ENCODE measurements at regions not wholly inside any gene's neighbourhood (a gene's known extent, or its start where the extent isn't known, plus 50 kb on each side); places are given as distances from the start of the nearest gene placed in this dataset.
"Not testable (repeated sequence)": the region's sequence is repeated elsewhere in the genome, so short reads cannot be mapped to it uniquely, and the experiment has no call there.

- no peak for DNase-seq
Observed at GRCh38 chr11:130551388-130551787, 102.9 kb downstream of the ADAMTS15 start.

DNA sequence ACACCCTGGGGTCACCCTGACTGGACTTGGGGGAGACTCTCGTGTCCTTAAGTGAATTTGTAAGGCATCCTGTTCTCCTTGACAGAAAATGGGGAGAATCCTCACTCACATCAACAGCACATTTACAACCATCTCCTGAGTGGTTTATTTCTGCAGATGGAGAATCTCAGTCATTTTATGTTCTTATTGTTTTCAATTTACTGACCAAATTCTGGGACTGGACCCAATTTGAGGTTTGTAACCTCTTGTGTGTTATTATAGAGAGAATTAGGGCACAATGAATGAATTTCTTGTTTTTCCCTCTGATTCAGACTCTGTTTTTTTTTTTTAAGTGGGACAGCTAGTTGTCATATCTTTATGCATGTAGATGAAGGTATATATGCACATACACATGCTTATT lies 104.9 kb downstream of the ADAMTS15 start:
- DNase-seq: no peak

GRCh38 chr11:130554241-130555055 lies 106.0 kb downstream of the ADAMTS15 start:
- no peak for DNase-seq

DNA sequence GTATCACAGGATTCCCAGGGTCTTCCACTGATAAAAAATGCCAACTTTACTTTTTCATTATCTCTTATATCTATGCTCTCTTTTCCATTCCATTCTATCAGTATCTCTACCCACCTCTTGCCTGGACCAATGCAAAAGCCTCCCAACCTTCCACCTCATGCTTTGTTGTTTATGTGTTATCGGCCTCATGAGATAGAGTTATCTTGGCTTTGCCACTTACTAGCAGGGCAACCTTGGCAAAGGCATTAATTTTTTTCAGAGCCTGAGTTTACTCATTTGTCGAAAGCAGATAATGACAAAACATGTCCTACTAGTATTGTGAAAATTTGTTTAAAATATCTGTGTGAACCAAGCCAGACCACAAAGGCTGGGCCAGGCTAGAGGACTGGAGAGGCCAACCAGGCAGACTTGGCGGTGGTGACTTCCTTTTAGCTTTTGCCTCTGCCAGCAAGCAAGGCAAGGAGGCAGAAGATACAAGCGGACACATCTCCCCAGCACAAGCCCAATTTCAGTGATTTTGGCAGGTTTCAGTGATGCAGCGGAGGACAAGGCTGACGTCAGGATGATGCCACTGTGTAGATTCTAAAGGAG lies 106.9 kb downstream of the ADAMTS15 start:
- no peak for DNase-seq

GRCh38 chr11:130560000-130560780 lies 111.7 kb downstream of the ADAMTS15 start:
- DNase-seq: no peak

DNA sequence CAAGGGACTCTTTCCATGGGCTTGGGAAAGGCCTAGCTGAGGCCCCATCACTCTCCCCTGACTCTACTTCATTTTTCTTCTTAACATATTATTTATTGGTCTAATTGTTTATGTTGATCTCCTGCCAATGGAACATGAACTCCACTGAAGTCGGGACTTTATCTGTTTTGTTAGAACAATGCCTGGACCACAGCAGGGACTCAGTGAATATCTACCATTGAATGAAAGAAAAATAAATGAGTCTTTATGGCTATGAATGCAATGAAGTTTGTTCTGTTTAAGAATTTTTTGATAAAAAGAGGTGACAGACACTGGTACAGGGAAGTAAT lies 112.3 kb downstream of the ADAMTS15 start:
- no peak for DNase-seq

DNA sequence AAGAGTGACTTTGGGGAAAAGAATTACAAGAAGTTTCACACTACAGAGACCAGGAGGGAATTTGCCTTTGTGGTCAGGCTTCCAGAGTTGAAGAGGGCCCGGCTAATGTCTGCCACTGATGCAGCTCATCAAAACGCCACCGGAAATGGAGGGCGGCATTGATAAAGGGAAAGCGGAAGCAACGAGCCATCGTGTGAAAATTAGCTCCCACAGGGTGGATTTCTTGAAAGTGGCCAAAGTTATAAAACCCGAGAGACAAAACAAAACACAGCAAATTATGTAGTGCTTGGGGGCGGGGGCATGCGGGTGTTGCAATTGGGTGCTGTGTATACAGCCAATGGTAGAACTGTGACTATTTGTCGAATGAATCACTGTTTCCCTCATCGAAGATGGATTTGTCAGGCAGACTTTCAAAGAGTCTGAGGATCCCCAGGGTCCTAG lies 113.0 kb downstream of the ADAMTS15 start:
- no peak for DNase-seq

- no peak for DNase-seq
Observed at GRCh38 chr11:130562549-130562948, 114.1 kb downstream of the ADAMTS15 start.

DNA sequence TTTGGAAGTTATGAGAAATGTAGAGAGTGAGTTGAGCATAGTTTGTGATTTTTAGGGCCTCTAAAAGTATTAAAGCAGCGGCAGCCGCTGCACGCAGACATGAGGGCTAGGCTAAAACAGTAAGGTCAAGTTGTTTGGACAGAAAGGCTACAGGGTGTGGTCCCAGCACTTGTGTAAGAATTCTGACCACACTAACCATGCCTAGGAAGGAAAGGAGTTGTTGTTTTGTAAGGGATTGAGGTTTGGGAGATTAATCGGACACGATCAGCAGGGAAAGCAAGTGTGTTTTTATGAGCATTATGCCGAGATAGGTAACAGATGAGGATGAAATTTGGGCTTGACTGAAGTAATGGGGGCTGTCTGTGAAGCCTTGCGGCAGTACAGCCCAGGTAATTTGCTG lies 117.9 kb downstream of the ADAMTS15 start:
- not testable (repeated sequence) for DNase-seq

- DNase-seq: no peak
Observed at GRCh38 chr11:130571519-130571918, 123.1 kb downstream of the ADAMTS15 start.

DNA sequence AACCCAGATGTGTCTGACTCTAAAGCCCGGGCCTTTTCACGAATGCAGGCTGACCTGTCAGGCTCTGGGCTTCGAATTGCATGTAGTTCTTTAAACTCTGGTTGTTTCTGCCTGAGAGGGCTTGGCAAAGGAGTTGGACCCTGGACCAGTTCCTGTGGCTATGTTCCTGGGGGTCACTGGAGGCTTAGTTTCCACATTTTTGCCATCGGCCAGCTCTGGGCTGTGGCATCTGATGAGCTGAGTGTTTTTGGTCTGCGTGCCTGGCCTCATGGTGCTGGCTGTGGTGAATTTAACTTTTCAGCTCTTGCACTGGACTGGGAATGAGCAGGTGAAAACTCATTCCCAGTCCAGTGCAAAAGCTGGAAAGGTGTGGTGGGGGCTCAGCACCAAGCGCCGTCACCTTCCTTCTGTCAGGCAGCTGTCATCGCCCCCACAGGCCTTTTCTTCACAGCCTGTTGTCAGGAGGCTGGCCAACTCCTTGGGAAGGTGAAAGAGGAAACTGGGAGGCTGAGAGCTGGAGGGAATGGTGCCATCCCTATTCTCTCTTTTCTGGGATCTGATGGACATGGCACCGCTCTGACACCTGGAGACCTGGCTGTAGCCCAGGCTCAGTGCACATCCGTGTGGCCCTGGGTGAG lies 123.6 kb downstream of the ADAMTS15 start:
- DNase-seq: no peak

DNA sequence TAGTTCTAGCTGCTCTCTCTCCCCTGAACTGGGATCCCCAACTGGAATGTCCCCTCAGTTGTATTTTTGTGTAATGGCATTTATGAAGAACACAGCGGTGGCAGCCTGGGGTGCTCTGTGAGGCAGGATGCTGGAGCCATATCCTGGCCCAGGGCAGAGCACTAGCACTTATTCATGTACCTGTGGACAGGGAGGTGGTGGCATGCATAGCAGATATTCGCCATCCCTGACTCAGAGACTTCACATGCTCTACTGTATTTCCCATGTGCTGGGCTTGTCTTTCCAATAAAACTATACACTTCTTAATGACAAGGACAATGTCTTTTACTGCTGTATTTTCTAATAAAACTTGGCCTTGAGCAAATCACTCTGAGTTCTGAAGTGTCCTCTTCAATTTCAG lies 125.3 kb downstream of the ADAMTS15 start:
- no peak for DNase-seq

DNA sequence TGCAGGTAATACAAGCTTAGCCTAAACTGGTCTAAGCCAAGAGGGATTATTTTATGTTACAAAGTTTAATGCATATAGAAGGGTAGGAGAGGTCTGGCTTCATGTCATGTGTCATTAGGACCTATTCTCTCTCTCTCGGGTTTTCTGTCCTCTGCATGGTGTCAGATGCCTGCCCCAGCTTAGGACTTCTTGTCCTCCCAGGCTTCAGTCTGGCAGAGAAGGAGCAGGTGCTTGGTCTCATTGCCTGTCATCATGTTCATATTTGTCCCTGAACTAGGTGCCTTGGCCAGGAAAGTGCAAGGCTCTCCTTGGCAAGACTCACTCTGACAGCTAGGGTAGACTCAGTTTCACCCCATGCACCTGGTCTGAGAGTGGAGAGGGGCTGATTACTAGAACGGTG lies 126.3 kb downstream of the ADAMTS15 start:
- DNase-seq: no peak

DNA sequence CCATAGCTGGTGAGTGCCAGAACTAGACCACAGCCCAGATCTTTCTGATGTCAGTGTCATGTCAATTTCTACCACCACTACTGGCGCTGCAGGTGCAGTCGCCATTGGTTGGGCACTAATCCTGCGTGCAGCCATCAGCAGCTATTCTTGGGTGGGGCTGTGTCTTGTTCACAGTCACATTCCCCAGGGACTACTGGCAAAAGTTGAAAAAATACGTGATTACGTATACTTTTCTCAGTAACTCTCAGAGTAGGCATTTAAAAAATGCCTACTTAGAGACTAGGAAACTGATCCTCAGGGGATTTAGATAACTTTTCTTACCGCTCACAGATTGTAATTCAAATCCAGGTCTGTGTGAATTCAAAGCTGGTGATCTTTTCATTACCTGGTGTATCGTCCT lies 127.7 kb downstream of the ADAMTS15 start:
- no peak for DNase-seq

DNA sequence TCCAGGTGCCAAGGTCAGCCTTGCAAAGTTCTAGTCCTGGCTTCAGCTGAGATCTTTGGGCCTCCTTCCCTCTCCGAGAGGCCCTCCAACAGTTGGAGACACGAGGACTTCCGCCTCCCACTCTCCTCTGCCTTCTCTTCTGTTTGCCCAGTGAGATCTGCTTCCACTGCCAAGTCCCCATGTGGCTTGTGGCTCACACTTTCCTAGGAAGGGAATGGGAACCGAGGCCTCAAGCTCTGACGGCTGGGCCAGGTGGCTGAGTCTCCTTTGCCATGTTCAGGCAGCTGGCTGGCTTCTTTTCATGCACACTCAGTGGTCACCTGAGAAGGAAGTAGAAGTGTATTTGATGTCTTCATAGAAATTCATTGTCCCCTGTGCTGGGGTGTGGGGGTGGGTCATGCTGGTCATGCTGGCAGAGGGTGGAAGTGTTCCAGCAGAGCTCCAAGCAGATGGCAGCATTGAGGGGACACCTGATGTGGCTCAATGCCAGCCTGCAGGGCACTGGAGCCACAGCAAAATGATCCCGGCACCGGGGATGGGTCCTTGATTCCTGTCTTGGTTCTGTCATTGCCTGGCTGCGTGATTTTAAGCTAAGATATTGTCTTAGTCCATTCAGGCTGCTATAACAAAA lies 130.4 kb downstream of the ADAMTS15 start:
- DNase-seq: no peak

GRCh38 chr11:130580372-130580771 lies 131.9 kb downstream of the ADAMTS15 start:
- DNase-seq: no peak

GRCh38 chr11:130580891-130581492 lies 132.5 kb downstream of the ADAMTS15 start:
- DNase-seq: no peak

DNA sequence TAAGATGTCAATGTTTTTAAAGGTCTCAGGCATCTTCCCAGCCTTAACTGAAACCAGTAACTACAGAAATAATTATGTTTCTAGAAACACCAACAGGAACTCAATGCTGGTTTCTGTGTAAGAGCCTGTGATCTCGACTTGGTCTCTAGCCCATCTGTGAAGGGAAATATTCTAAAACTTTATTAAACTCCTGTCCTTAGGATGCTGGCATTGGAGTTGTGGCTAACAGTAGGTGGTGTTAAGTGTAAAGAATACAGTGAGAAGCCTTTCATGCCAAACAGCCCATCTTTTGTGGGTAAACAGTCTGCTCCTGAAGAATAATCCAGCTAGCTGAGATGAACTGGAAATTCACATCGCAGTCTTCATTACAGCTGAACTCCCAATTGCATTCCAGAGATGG lies 133.2 kb downstream of the ADAMTS15 start:
- DNase-seq: no peak

DNA sequence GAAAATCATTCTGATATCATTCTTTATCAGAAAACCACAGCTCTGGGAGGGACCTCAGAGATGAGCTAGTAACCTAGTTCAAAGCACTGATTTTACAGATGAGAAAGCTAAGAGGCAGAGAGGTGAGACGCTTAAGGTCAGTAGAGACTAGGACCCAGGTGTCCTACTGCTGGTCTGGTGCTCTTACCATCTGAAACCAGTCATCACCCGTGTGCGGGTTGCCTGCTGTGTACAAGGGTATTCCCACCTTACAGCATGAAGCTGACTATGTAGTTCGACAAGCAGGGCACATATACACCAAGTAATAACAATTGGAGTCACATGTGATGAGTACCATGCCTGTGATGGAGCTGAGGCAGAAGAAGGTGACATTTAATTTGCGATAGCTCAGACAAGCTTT lies 133.7 kb downstream of the ADAMTS15 start:
- no peak for DNase-seq

DNA sequence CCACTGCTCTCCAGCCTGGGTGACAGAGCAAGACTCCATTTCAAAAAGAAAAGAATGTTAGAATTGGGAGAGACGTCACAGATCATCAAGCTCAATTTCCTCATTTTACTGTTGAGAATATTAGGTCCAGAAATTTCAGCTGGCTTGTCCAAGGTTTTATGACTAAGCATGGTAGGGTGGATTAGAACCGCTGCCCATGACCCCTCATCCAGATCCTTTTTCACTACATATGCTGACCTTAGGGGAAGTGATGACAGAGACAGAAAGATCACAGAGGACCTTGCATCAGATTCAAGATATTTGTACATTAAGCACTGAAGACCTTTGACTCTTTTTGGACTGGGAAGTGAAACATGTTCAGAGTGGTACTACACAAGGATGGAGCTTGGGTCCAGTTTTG lies 134.5 kb downstream of the ADAMTS15 start:
- no peak for DNase-seq

DNA sequence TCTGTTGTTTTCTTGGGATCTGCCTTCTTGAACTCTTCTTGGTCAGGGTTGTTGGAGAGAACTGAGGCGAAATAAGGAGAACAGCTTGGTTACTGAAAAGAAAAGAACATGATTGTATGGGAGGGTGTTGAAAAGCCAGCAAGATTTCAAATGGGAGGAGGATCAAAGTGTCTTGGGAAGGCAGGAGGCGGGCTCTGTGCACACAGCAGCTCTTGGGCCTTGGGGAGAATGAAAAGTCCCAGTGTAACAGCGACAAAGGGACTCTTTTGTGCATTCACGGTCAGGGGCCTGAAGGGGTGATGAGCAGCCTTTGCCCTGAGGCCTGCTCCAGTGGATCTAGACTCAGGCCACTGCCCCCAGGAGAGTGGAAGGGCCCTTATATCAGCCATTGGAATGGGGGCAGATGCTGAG lies 135.4 kb downstream of the ADAMTS15 start:
- no peak for DNase-seq

- DNase-seq: no peak
Observed at GRCh38 chr11:130585545-130585944, 137.1 kb downstream of the ADAMTS15 start.

GRCh38 chr11:130587658-130588057 lies 139.2 kb downstream of the ADAMTS15 start:
- DNase-seq: no peak
